SKM-1 (cell line): ENCODE measurements at regions not wholly inside any gene's neighbourhood (a gene's known extent, or its start where the extent isn't known, plus 50 kb on each side); places are given as distances from the start of the nearest gene placed in this dataset.
"Not testable (repeated sequence)": the region's sequence is repeated elsewhere in the genome, so short reads cannot be mapped to it uniquely, and the experiment has no call there.

Source experiments
- DNase-seq: peaks from one replicate; lab custom pipeline; 2025; ENCODE audit not compliant: unreplicated experiment; lab: John Stamatoyannopoulos, UW

DNA sequence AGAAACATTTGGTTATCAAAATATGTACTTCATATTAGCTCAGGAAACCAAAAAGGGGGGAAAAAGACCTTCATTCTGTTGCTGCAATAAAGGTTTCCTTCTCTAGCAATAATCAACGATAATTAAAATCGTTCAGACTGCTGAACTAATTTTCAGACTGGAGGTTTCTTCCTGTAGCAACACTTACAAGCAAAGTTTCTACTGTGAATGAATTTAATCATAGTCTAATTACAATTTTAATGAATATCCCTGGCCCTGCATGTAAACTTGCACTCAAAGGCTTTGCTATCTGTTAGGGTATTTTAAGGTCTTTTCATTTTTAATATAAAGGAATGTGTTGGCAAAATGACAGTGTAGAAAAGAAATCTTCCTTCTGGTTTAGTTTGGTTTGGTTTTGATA lies 265.2 kb downstream of the QDPR start:
- DNase-seq, result no peak

GRCh38 chr4:17241835-17242234 lies 270.1 kb downstream of the QDPR start:
- no peak for DNase-seq

- DNase-seq, result no peak
Measured at GRCh38 chr4:17238633-17239032, 273.3 kb downstream of the QDPR start.

DNA sequence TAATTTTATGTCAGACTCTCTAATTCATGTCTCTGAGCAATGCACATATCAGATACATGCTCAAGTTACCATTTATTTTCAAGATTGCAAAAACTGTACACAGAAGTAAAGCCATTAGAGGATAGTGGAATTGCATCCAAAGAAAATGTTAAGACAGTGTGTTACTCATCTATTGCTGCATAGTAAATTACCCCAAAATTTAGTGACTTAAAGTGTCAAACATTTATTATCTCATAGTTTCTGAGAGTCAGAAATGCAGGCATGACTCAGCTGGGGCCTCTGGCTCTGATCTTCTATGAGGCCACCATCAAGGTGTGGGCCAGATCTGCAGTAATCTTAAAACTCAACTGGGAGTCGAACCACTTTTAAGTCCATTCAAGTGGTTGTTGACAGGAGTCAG lies 275.2 kb downstream of the QDPR start:
- no peak for DNase-seq

DNA sequence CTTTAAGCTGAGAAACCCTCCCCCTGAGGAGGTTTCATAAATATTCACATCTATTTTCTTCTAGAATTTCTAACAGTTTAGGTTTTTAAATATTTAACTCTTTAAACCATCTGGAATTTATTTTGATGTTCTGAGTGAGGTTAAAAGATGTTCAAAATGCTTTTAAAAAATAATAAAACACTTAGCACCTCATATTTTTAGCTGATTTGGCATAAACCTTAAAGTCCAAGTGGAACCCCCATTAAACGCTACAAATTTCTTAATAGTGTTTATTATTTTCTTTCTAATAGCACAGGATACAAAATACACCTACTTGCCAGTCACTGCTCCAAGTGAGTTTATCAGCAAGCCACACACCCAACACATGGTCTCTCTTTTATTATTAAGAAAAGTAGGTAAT lies 277.2 kb downstream of the QDPR start:
- DNase-seq, result no peak

DNA sequence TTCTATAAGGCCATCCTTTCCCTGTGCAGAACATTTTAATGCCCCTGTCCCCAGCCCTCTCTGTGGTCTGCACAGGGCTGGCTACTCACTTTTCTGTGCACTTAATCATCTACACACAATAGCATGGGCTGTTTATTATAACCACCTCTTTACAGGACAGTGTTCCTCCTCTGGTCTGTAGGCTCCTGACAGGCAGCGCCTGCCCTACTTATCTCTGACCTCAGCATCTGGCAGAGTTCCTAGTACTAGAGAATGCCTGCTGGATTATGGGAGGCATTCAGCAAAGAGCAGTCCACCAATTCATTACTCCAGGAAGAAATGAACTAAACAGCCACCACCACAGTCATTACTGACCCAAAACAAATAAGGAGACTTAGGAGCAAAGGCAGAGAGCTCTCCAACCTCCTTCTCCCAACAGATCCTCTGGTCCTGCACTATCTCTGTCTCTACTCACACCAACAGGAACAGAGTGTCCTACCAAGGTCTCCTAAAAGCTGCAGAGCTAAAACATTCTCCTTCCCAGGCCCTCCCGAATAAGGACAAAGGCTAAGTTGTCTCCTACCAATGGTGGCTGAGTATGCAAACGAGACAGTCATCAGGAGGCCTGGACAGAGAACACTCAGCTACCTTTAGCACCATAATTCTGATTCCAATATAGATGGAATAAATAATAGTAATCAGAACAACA lies 279.2 kb downstream of the QDPR start:
- no peak for DNase-seq

DNA sequence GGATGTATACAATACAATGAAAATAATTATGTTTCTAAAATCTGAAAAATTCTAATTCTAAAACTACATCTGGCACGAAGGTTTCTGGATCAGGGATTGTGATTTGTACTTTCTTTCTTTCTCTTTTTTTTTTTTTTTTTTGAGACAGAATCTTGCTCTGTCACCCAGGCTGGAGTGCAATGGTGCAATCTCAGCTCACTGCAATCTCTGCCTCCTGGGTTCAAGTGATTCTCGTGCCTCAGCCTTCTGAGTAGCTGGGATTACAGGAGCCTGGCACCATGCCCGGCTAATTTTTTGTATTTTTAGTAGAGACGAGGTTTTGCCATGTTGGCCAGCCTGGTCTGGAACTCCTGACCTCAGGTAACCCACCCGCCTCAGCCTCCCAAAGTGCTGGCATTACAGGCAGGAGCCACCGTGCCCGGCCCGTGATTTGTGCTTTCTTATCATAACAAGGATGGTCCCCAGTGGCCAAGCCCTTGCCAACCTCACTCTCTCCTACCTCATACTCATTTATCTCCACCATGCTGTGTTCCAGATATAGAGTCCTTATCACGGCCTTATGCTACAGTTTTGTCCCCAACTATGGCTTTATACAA lies 279.9 kb downstream of the QDPR start:
- DNase-seq, result not testable (repeated sequence)

DNA sequence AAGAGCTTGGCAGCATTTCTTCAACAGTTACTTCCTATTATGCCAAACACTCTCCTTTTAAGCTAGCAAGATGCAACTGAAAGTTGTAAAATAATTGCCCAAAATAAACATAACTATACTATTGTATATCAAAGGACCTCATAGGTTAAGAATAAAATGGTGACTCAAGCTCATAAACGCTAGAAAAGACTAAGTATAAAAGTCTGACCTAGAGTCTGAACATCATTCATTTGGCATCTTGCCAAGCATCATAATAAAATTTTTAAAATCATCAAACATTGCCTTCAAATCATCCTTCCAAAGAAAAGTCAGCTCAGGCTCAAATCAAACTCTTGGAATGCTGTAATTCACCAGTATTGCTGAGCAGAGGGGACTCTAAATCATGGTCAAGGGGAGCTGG lies 281.2 kb downstream of the QDPR start:
- DNase-seq, result no peak

DNA sequence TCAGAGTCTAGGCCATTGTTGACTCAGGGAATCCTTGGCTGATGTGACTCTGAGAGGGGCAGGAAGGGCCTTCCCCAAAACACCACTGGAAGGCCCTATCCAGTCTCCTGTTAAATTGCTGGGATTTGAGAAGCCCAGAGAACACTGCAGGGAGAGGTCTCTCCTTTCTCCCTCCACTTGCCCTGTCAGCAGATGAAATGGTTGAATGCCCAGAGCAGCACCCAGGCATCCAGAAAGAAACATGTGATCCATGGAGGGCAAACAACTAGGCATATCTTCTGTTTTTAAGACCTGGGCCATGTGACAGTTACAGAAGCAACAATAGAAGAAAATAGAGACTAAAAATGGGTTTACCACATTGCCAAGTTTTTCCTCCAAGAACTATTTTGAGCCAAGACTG lies 291.1 kb downstream of the QDPR start:
- no peak for DNase-seq

DNA sequence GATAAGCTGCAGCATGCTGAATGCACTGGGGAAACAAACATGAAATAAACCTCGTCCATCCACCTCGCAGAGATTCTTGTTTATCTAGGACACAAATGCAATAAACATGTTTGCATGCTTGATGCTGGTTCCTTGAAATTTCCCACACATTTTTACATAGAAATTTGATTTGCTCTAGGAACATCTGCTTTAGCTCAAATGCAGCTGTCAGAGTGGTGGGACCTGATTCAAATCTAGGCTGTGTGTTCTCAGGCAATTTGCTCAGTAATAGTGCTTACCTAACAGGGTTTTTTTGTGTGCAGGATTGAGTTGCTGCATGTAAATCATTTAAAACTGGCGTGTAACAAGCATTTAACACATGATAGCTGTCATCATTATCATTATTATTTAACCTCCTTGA lies 293.1 kb downstream of the QDPR start:
- DNase-seq, result no peak

- DNase-seq, result no peak
Measured at GRCh38 chr4:17206829-17207801, 304.8 kb downstream of the QDPR start.

GRCh38 chr4:17204908-17205307 lies 306.5 kb upstream of the LDB2 start:
- DNase-seq, result no peak

GRCh38 chr4:17203797-17204196 lies 305.4 kb upstream of the LDB2 start:
- DNase-seq, result no peak

DNA sequence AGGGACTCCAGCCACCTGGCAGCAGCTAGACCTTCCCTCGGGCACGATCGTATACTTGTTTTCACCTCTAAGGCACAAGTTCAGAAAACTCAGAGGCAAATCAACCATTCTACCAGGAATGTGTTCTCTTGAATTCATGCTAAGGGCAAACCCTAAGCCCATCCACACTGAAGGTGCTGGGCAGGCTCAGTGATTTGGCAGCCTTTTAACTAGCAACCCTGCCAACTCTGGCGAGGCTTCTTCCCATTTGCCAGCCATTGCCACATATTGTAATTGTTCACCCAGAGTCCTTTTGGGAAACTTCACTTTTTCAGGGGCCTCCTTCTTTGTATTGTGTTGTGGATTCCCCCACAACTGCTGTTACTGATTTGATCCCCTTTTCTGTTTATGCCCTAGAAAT lies 298.6 kb upstream of the LDB2 start:
- DNase-seq, result no peak

- DNase-seq, result no peak
Measured at GRCh38 chr4:17195461-17196275, 297.2 kb upstream of the LDB2 start.

DNA sequence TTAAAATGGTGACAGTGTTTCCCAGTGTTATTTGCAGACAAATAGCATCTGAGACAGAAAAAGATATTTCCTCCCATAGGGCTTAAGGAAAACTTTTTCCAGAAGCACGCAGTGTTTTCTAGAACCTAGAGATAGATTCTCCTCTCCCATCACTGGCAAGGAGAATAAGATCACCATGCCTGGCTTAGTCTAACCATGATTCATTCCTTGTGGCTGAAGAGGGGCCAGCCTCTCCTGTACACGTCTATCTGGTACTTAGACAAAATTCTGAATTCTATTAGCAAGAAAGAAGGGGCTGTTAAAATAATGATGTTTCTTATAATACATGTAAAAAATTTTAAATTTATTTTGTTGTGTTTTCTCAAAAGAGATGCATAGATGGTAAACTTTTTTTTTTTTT lies 296.1 kb upstream of the LDB2 start:
- DNase-seq, result no peak

DNA sequence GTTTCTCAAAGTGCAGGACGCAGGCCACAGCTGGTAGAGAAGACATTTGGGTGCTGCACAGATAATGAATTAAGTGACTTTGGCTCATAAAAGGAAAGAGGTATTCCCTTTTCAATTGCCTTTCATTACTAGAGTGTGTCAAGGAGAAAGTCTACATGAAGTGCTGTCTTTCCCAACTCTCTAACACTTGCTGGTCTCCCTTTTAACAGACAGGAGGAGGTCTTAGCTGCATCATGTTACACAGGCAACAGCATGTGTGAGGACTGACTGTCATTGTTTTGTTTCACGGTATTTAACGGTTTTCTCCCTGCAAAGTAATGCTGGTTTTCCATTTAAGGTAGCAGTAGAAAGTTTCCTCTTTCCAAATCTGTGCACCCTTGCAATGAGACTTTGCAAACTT lies 291.3 kb upstream of the LDB2 start:
- DNase-seq, result no peak

DNA sequence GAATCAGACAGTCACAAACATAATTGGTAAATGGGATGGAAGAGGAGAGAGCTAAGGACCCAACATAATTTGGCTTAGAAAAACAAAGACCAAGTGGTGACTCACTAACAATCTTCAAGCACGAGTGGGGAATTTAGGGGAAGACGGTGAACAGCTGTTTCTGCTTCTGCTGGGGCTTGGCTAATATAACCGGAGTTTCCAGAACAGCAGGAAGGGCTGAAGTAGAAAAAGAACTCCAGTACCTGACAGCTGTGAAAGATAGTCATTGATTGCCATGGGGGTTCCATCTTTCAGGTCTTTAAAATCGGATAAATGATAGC lies 290.9 kb upstream of the LDB2 start:
- DNase-seq, result no peak

DNA sequence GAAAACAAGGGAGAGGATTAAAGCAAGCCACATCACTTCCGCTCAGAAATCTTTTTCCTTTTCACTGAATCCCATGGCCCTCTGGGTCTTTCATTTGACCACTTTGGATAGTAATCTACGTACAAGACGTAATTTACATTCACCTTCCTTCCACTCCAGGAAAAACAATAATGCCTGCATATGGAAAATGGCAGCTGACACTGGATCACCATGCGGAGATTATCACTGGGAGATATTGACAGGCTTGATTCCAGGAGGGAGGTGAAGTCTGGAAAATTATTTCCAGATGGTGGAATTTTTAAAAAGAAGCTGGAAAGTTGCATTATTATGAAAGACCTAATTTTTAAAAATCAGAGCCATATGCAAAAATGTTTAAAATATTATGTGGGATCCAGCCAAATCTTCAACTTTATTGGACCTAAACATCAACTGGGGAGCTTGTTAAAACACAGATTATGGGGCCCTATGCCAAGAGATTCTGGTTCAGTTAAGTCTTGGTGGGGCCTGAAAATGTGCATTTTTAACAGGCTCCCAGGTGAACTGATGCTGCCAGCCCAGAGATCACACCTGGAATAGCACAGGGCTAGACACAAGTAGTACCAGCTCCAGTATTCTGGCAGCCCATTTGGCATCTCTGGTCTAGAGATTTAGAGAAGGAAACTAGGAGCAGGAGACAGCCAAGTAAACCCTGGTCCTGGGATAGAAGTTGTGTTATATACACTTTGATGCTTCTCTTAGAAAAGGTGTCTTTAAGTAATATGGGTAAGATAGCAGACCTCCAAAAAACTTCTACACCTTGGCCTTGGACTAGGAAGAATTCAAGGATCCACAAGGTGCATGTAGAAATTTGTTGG lies 290.3 kb upstream of the LDB2 start:
- no peak for DNase-seq

- DNase-seq, result no peak
Measured at GRCh38 chr4:17188125-17188524, 289.7 kb upstream of the LDB2 start.
